Tibial nerve (tissue), 4 donors: ENCODE measurements at regions not wholly inside any gene's neighbourhood (a gene's known extent, or its start where the extent isn't known, plus 50 kb on each side); places are given as distances from the start of the nearest gene placed in this dataset.

Experiments used
- DNase-seq, 2 donors: peaks; one replicate each; pipeline ENCODE4 v3.0.0-alpha.2; 2019; ENCODE audit warnings: low spot score in 2 of 2
- H3K27ac ChIP-seq, 4 donors: fragments of 200-600 bp; sonication (generic) in 3 of 4; one replicate each; pipeline ENCODE4 v1.5.1; 2017 to 2019; ENCODE audit warnings: mild to moderate bottlenecking in 1 of 4
- H3K27me3 ChIP-seq, 2 donors: fragments of 200-600 bp; sonication (generic) in 1 of 2; one replicate each; pipeline versions ENCODE4 v1.5.1 to v1.6.0; 2017 to 2019
- H3K36me3 ChIP-seq, 3 donors: fragments of 200-600 bp; sonication (generic); one replicate each; pipeline ENCODE4 v1.5.1; 2018 to 2019
- H3K4me1 ChIP-seq, 4 donors: fragments of 200-600 bp; sonication (generic) in 3 of 4; one replicate each; pipeline ENCODE4 v1.5.1; 2017 to 2019
- H3K4me3 ChIP-seq, 4 donors: fragments of 200-600 bp; sonication (generic) in 3 of 4; one replicate each; pipeline ENCODE4 v1.5.1; 2017 to 2019; ENCODE audit warnings: mild to moderate bottlenecking in 1 of 4, moderate library complexity in 1 of 4
- H3K9me3 ChIP-seq, 4 donors: fragments of 200-600 bp; sonication (generic) in 3 of 4; one replicate each; pipeline ENCODE4 v1.5.1; 2017 to 2019
- CTCF ChIP-seq, 5 experiments: fragments of 200-600 bp in 3 of 5; fragments of 450-650 bp in 2 of 5; sonication (generic) in 3 of 5; IDR thresholded peaks; one replicate each; pipeline ENCODE4 v1.5.1; 2016 to 2019; ENCODE audit warnings: antibody characterized with exemption in 5 of 5, mild to moderate bottlenecking in 3 of 5, moderate library complexity in 2 of 5
- EP300 ChIP-seq, 2 donors: sonication (generic); formaldehyde crosslinking; IDR thresholded peaks; one replicate each; pipeline ENCODE4 v1.6.1; 2017; ENCODE audit warnings: antibody characterized with exemption in 2 of 2, mild to moderate bottlenecking in 1 of 2
- POLR2A ChIP-seq, 2 donors: fragments of 450-650 bp; IDR thresholded peaks; one replicate each; pipeline ENCODE4 v1.6.1; 2017; ENCODE audit warnings: antibody characterized with exemption in 2 of 2, mild to moderate bottlenecking in 2 of 2, moderate library complexity in 2 of 2
- WGBS, 2 donors: methylation state at CpG; one replicate each; pipeline ENCODE4 v1.1.5; 2018; 5-methylcytosine and 5-hydroxymethylcytosine counted together

GRCh38 chr2:144012304-144012703 is 507.6 kb downstream of the ZEB2 start:
- Histone ChIP-seq H3K27ac (no peak overlapping the region), H3K36me3 (no peaks in the 10 kb centered on the region), H3K4me1 (peaks cover 0 to 4% (median 0%) of the 10 kb centered on the region in 4 donors), H3K9me3 (no peaks in the 10 kb centered on the region), H3K27me3 (no peaks in the 10 kb centered on the region), H3K4me3 (no peak overlapping the region)
- TF ChIP-seq CTCF (IDR thresholded peaks at IDR 0.05) (no peak), EP300 (IDR thresholded peaks at IDR 0.05) (no peak), POLR2A (IDR thresholded peaks at IDR 0.05) (no peak)
- no peak for DNase-seq
- 93 to 100% methylated on average over 4 of the region's 4 CpGs for WGBS, 2 donors

- Histone ChIP-seq H3K4me3 (no peak overlapping the region), H3K27ac (no peak overlapping the region), H3K36me3 (no peaks in the 10 kb centered on the region), H3K27me3 (no peaks in the 10 kb centered on the region), H3K9me3 (no peaks in the 10 kb centered on the region), H3K4me1 (peaks cover 0 to 4% (median 0%) of the 10 kb centered on the region in 4 donors)
- no peak for TF ChIP-seq EP300 (IDR thresholded peaks at IDR 0.05)
- no peak for TF ChIP-seq POLR2A (IDR thresholded peaks at IDR 0.05)
- TF ChIP-seq CTCF (IDR thresholded peaks at IDR 0.05), result no peak
- no peak for DNase-seq
- 74 to 83% methylated on average over 2 of the region's 2 CpGs for WGBS, 2 donors
Observed at GRCh38 chr2:144011553-144011952, 508.4 kb downstream of the ZEB2 start.

DNA sequence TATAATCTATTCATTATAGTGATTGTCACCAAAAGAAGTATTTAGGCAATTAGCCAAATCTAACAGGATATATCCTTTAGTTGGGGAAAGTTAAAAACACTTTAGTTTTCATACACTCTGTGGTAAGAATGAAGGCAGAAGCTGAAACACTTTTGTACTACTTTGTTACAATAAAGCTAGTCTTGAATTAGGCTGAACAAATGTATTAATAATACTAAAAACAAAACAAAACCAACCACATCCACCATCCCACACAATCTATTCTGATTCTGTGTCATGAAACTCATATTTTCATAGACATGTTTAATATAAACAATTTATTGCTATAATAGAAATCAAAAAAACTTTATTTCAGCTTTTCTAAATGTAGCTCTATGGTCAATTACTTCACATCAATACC is 508.8 kb downstream of the ZEB2 start:
- Histone ChIP-seq H3K27ac (no peak overlapping the region), H3K4me1 (peaks cover 0 to 4% (median 0%) of the 10 kb centered on the region in 4 donors), H3K9me3 (no peaks in the 10 kb centered on the region), H3K36me3 (no peaks in the 10 kb centered on the region), H3K27me3 (no peaks in the 10 kb centered on the region), H3K4me3 (no peak overlapping the region)
- no peak for DNase-seq
- no peak for TF ChIP-seq CTCF (IDR thresholded peaks at IDR 0.05)
- no peak for TF ChIP-seq EP300 (IDR thresholded peaks at IDR 0.05)
- TF ChIP-seq POLR2A (IDR thresholded peaks at IDR 0.05), result no peak

DNA sequence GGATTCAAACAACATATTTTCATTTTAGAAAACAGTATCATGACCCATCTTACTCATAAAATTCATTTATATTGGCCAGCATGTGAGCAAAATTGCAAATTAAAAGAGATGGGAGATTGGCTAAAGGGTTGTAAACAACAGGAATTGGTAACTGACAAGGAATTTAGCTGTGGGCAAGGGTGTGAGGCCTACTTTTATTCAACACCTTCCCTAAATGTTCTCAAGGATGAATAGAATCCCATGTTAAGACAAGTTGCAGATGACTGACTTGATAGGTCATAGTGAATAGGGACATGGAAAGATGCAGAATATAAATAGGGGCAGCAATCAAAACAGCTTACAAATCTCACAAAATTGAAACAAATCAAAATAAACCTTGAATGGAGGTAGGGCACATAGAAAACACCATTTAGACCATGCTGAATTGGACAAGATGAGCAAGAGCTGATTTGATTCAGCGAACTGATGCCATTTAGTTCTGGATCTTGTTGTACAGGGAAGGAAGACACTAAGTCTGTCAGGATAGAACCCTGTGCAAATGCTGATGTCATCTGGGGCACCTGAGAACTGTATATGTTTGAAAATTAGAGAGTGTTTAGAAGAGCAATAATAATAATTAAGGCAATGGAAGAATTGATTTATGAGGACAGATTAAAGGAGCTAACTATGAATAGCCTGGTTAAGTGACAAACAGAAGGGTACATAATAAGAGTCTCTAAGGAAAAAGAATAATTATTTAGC is 509.7 kb downstream of the ZEB2 start:
- Histone ChIP-seq H3K27ac (no peak overlapping the region), H3K27me3 (no peaks in the 10 kb centered on the region), H3K9me3 (no peaks in the 10 kb centered on the region), H3K36me3 (no peaks in the 10 kb centered on the region), H3K4me3 (no peak overlapping the region), H3K4me1 (peaks cover 0 to 4% (median 0%) of the 10 kb centered on the region in 4 donors)
- no peak for TF ChIP-seq EP300 (IDR thresholded peaks at IDR 0.05)
- TF ChIP-seq CTCF (IDR thresholded peaks at IDR 0.05), result no peak
- TF ChIP-seq POLR2A (IDR thresholded peaks at IDR 0.05), result no peak
- 100% methylated on average over 1 of the region's 1 CpG for WGBS, 2 donors
- no peak for DNase-seq

DNA sequence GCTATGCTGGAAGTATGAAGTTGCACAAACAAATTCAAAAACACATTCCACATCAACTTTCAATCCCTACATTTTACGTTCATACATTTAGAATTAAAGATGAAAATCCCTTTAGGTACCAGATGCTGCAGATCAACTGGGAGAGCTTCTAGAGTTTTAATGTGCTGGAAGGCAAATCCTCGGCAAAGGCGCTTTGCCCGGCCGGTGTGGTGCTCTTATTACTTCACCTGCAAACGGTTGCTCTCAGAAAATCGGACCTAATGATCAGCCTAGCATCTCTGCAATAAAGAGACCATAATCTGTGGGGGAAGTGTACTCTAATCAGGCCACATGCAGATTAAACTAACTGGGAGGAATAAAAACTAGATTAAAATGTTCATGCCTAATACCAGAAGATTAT is 513.8 kb downstream of the ZEB2 start:
- no peak for DNase-seq
- no peak for TF ChIP-seq CTCF (IDR thresholded peaks at IDR 0.05)
- TF ChIP-seq POLR2A (IDR thresholded peaks at IDR 0.05), result no peak
- TF ChIP-seq EP300 (IDR thresholded peaks at IDR 0.05), result no peak
- H3K4me3 ChIP-seq, result no peak overlapping the region
- WGBS, 2 donors, result 91 to 93% methylated on average over 7 of the region's 7 CpGs
- no peaks in the 10 kb centered on the region for H3K36me3 ChIP-seq
- no peaks in the 10 kb centered on the region for H3K27me3 ChIP-seq
- H3K4me1 ChIP-seq, result no peaks in the 10 kb centered on the region
- H3K27ac ChIP-seq, result no peak overlapping the region
- no peaks in the 10 kb centered on the region for H3K9me3 ChIP-seq
